ENCODE measurements at regions not wholly inside any gene's neighbourhood (a gene's known extent, or its start where the extent isn't known, plus 50 kb on each side); places are given as distances from the start of the nearest gene placed in this dataset.

DNA sequence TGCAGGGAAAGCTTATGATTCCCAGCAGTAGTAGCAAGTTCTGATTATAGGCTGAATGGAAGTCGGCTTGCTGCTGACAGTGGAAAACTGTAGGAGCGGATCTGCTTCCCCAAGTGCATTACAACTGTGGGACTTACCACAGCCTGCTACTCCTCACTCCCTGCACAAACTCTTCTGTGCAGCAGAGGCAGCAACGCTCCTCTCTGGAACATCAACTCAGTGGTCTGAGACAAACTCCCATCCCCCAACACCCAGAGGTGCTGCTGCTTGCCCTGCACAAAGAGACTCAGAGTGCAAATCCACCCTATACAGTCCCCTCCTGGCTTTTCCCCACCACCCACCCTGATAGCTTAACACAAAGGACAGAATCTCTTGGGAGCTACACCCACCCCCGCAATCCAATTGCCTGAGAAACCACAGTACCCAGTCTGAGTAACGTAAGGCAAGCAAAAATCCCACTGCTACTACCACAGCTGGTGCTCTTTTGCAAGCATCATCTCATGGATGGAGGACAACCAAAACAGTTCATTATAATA lies 1455.2 kb downstream of the AMY1C start:
- Histone ChIP-seq H3K4me3 (no peak overlapping the region), H3K27me3 (no peaks in the 10 kb centered on the region), H3K9me3 (no peaks in the 10 kb centered on the region), H3K36me3 (no peaks in the 10 kb centered on the region), H3K27ac (no peak overlapping the region), H3K4me1 (no peaks in the 10 kb centered on the region)
- DNase-seq (no peak), ATAC-seq (no peak)
- TF ChIP-seq, protein P1, sequence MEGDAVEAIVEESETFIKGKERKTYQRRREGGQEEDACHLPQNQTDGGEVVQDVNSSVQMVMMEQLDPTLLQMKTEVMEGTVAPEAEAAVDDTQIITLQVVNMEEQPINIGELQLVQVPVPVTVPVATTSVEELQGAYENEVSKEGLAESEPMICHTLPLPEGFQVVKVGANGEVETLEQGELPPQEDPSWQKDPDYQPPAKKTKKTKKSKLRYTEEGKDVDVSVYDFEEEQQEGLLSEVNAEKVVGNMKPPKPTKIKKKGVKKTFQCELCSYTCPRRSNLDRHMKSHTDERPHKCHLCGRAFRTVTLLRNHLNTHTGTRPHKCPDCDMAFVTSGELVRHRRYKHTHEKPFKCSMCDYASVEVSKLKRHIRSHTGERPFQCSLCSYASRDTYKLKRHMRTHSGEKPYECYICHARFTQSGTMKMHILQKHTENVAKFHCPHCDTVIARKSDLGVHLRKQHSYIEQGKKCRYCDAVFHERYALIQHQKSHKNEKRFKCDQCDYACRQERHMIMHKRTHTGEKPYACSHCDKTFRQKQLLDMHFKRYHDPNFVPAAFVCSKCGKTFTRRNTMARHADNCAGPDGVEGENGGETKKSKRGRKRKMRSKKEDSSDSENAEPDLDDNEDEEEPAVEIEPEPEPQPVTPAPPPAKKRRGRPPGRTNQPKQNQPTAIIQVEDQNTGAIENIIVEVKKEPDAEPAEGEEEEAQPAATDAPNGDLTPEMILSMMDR (IDR thresholded peaks at IDR 0.05), result no peak
- intact Hi-C loops (cut with DNase I), result no loop called here

DNA sequence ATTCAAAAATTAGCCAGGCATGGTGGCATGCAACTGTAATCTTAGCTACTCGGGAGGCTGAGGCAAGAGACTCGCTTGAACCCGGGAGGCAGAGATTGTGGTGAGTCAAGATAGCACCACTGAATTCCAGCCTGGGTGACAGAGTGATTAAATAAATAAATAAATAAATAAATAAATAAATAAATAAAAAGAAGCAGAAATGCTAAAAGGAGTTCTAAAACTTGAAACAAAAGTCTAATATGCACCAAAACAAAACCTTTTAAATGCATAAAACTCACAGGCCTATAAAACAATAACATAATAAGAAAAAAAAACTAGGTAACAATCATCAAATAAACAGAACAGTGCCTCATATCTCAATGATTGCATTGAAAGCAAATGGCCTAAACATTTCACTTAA lies 1458.9 kb downstream of the AMY1C start:
- no peaks in the 10 kb centered on the region for H3K27me3 ChIP-seq
- DNase-seq (no peak), ATAC-seq (no peak)
- no peaks in the 10 kb centered on the region for H3K4me1 ChIP-seq
- TF ChIP-seq, protein P1 (IDR thresholded peaks at IDR 0.05), result no peak
- intact Hi-C loops (cut with DNase I), result no loop called here
- no peak overlapping the region for H3K4me3 ChIP-seq
- H3K27ac ChIP-seq, result no peak overlapping the region
- no peaks in the 10 kb centered on the region for H3K36me3 ChIP-seq
- H3K9me3 ChIP-seq, result no peaks in the 10 kb centered on the region

DNA sequence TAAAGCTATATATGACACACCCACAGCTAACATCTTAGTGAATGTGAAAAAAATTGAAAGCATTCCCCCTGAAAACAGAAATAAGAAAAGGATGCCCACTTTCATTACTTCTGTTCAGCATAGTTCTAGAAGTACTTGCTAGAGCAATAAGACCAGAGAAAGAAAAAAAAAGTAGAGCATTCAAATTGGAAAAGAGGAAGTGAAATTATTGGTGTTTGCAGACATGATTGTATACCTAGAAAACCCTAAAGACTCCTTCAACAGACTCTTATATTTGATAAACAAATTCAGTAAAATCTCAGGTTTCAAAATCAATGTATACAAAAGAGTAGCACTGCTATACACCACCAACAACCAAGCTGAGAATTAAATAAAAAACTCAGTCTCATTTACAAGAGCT lies 1461.0 kb downstream of the AMY1C start:
- no peak for DNase-seq
- Histone ChIP-seq H3K4me1 (no peaks in the 10 kb centered on the region), H3K4me3 (no peak overlapping the region), H3K27ac (no peak overlapping the region), H3K27me3 (no peaks in the 10 kb centered on the region), H3K9me3 (no peaks in the 10 kb centered on the region), H3K36me3 (no peaks in the 10 kb centered on the region)
- TF ChIP-seq, protein P1 (IDR thresholded peaks at IDR 0.05), result no peak
- ATAC-seq, result no peak
- intact Hi-C loops (cut with DNase I), result no loop called here

DNA sequence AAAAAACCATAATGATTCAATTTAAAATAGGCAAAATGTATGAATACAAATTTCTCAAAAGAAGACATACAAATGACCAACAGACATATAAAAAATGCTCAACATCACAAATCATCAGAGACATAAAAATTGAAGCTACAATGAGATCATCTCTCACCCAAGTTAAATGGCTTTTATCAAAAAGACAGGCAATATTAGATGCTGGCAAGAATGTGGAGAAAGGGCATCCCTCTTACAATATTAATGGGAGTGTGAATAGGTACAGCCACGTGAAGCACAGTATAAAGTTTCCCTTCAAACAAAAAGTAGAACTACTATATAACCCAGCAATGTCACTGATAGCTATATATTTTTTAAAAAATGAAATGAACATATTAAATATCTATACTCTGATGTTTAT lies 1481.7 kb downstream of the AMY1C start:
- no peaks in the 10 kb centered on the region for H3K9me3 ChIP-seq
- H3K27ac ChIP-seq, result no peak overlapping the region
- intact Hi-C loops (cut with DNase I), result no loop called here
- ATAC-seq (no peak), DNase-seq (no peak)
- H3K4me3 ChIP-seq, result no peak overlapping the region
- no peaks in the 10 kb centered on the region for H3K36me3 ChIP-seq
- no peaks in the 10 kb centered on the region for H3K27me3 ChIP-seq
- no peaks in the 10 kb centered on the region for H3K4me1 ChIP-seq
- TF ChIP-seq, protein P1 (IDR thresholded peaks at IDR 0.05), result no peak

DNA sequence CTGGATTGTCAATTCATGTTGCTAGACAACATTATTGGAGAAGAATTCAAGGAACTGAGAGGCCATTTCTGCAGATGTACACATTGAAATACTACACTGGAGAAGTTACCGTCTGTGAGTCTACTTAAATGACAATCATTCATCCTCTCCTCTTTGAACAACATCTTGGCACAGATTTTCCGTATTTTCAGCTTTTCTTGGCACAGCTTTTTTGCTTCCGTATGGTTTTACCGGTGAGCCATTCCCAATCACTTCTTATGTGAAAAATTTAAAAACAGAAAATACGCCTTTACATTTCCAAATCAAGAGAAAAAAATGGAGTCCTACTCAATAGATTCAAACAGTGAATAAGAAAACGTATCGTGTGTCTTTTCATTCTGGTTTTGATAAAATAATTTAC lies 1493.7 kb downstream of the AMY1C start:
- TF ChIP-seq, protein P1 (IDR thresholded peaks at IDR 0.05), result no peak
- DNase-seq, result no peak
- intact Hi-C loops (cut with DNase I), result no loop called here

DNA sequence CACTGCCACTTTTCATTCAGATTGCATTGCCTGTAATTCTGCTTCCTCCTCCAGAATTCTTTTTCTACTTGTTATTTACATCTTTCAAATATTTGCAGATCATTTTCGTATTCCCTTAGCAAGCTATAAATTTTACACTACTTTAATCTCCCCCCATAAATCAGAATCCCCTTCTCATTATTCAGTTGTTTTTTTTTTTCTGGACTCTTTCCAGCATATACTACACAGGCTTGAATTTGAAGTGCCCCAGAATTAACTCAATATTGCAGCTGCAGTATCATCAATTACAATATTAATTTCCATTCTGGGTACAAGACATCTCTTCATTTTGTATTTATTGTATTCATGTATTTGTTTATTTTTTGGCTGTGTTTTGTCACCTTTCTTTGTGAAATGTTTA lies 1494.3 kb downstream of the AMY1C start:
- ATAC-seq, result no peak
- TF ChIP-seq, protein P1 (IDR thresholded peaks at IDR 0.05), result no peak
- no peaks in the 10 kb centered on the region for H3K36me3 ChIP-seq
- no peaks in the 10 kb centered on the region for H3K4me1 ChIP-seq
- no peak overlapping the region for H3K27ac ChIP-seq
- H3K9me3 ChIP-seq, result no peaks in the 10 kb centered on the region
- no peaks in the 10 kb centered on the region for H3K27me3 ChIP-seq
- H3K4me3 ChIP-seq, result no peak overlapping the region
- intact Hi-C loops (cut with DNase I), result no loop called here
- DNase-seq, result no peak

More for the DNA sequence above, 1493.7 kb downstream of the AMY1C start:
- Histone ChIP-seq H3K27me3 (no peaks in the 10 kb centered on the region), H3K4me3 (no peak overlapping the region), H3K27ac (no peak overlapping the region), H3K9me3 (no peaks in the 10 kb centered on the region), H3K36me3 (no peaks in the 10 kb centered on the region), H3K4me1 (no peaks in the 10 kb centered on the region)
- no peak for ATAC-seq

Measured in upper lobe of right lung (tissue), 1 donor.